Activated CD4-positive, alpha-beta T cell treated with anti-CD3 and anti-CD28 coated beads, Interleukin-2, Interleukin-6, amounts not matched to agents 100 ng/mL and 50 ng/mL, durations not matched to agents 16 hours and 8 hours (primary cell): ENCODE measurements at regions not wholly inside any gene's neighbourhood (a gene's known extent, or its start where the extent isn't known, plus 50 kb on each side); places are given as distances from the start of the nearest gene placed in this dataset.
"Not testable (repeated sequence)": the region's sequence is repeated elsewhere in the genome, so short reads cannot be mapped to it uniquely, and the experiment has no call there.

Source experiments
- DNase-seq: peaks from one replicate; pipeline ENCODE4 v3.0.0-alpha.2; 2020

DNA sequence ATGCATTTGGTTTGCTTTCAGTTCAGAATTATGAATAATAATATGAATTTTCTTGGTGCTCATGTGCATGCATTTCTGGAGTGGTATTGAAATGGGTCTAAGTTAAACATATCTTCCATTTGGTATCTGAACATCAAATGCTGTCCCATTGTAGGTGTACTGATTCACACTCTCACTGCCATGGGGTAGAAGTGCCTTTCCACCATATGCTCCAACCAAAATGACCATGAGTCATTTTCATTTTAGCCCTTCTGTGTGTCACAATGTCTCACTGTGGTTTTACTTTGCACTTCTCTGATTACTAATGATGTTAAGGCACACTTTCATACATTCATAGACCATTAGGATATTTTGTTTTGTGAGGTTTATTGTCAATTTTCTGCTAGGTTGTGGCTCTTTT lies 211.9 kb downstream of the HAO1 start:
- DNase-seq: no peak

DNA sequence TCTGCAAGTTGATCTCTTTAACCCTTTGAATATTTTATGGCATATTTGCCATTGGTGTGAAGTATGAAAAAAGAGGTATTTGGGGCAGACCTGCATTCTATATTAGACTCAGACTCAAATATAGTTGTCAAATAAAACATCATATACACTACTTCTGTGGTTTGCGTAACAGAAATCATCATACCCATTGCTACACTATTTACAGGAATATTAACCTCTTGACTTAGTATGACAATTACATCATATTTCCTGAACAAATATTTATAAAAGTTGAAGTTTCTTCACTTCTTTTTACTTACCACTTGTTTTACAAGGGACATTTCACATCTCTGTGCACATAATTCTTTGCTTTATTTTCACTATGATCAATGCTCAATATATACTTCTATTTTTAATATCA lies 206.0 kb downstream of the HAO1 start:
- no peak for DNase-seq

DNA sequence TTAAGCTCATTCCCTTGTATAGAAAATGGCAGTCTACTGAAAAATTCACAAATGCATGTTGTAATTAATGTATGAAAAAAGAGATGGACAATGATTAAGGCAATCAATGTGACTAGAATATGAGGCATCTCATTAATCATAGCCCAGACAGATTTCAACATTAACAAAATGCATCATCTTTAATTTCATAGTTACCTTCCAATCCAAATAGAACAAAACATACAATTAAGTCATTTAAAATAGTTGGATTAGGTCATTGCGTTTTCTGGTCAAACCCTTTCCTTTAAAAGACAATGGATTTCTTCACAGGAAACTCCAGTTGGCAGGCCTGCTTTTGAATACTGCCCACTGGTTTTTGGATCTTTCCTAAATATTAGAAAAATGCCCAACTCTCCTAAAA lies 203.9 kb downstream of the HAO1 start:
- DNase-seq: no peak

DNA sequence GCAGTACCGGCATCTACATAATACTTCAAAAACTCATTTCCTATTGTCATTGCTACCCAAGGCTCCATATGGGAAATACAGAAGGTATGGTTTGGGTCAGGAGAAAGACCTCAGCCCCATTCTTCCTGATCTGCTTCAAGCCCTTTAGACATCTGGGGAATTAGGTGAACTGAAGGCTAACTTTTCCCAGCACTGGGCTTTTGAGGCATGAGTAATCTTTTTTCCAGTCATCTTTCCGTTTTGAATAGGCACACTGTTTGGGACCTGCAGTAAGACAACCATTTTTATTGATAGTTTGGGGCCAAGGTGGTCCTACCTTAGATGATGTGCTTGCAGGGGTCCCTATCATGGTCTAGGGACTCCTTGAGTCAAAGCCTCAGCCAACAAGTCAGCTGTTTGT lies 198.4 kb downstream of the HAO1 start:
- DNase-seq: no peak

DNA sequence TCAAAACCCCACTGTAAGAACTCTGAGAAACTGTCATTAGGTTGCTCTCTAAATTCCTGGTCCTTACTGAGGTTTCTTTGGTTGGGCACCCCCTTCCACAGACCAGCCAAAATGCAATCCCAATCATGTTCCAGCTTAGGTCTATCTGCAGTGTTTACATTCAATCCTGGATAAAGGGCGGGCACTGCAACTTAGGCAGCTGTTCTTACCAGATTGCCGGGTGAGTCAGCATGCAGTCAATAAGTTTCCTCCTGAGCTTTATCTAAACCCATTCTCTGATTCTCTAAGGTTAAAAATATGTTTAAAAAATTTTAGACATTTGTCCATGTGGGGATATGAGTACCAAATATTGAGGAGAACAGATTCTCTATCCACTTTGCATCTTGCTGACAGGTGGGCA lies 197.8 kb downstream of the HAO1 start:
- no peak for DNase-seq

DNA sequence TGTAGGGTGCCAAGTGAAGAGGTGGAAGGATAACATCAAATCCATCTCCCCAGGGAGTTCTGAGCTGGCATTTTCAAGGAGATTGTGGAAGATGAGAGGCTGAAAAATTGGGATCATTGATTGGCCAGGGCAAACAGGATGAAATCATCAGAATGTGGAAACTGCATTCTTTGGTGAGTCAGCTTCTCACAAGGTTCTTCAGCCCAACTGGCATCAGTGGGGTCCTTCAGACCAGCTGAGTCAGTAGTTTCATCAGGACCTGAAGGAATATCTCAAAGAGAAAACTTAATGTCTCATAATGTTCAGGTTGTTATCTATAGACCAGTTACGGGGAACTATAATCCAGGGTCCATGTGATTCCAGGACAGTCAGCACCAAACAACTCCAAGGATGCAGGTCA lies 195.8 kb downstream of the HAO1 start:
- DNase-seq: no peak

DNA sequence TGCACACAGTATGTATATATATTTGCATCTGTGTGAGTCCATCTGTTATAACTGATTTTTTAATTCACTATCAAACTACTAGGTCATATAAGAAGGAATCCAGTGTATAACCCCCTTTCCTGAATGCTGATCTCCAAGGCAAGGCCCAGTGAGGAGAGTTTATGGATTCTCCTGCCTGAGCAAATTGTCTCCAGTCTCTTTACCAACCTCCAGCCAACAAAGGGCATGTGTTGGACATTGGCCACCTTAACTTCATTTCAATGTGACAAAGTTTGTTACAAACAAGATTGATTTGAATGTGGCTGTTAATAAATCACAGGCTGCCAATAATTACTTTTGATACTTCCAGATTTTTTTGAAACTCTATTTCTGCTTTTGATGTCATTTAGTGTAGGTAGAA lies 191.6 kb downstream of the HAO1 start:
- DNase-seq: no peak

DNA sequence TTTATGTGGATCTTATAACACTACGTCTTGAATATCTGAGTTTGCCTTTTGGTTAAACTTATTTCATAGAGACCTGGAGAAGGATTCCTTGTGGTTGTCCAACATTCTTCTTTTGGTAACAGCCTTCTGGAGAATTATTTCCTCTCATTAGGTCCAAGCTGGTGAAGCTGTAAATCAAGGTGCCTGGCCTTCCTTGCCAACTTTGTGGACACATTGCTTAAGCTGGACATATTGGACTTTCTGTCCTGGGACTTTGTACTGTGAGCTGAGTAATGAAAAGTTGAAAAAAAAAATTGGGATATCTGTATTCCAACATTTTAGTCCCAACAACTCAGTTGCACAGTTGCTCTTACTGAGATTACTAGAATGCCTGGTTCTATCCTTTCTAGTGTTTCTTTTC lies 186.2 kb downstream of the HAO1 start:
- no peak for DNase-seq

DNA sequence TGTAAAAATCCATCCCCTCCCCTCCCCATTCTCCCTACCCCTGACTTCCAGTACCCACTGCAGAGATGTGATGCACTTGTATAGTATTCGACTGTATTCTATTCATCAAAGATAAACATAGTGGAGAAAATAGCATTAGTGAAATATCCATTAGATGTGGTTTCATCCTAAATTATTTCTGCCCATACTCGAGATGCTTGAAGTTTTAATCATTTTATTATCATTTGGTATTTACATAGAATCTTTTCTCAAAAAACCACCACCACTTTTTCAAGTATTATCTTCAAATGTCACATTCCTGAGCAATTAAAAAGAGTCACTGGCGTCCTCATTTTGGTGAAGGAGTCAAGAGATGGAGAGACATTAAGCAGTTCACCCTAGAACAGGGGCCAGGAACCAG lies 181.9 kb downstream of the HAO1 start:
- DNase-seq: no peak

DNA sequence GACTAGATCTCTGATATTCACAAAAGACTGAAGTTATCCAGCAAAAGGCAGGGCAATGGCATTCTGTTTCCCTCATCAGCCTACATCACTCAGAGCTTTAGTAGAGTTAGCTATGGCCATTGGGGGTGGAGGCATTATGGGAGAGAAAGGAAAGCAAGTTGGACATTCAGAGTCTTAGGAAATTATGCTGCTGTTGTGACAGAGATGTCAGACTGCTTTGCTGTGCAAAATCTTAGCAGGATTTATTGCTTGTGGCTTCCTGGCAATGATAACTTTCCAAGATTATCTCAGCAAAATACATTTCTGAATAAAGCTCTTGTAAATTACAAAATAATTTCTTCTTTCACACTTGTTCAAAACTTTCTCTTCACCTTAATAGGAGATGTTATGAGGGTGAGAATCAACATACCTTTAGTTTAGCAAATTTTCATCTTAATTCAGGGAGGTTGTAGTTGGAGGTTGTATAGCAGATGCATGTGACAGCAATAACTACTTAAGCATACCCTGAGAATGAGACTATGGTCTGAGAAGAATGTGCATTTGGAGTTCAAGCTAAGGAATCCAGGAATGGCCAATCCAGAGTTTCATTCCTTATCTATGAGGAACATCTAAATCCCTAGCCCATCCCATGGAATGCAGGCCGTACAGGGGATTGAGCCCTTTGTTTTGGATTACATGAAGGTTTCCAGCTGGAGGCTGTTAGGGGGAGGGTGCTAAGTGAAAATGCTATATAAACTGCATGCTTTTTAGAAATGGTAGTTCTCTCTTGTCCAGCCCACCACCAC lies 179.8 kb downstream of the HAO1 start:
- DNase-seq: no peak

DNA sequence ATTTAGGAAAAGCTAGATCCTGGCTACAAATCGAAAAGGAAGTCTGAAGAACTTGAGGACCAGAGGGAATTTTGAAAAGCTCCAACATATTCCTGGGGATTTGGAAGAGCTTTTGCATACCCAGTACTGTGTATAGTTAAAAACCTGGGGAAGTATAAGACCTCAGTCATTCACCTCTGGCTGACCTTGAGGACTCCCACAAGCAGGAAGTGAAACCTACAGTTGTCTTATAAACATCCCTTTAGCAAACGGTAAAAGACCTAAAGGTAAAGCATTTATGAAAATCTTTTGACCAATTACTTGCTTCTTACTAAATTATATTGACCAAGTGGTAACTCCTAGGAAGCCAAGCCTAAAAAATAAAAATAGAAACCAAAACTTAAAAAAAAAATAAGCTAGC lies 175.0 kb downstream of the HAO1 start:
- DNase-seq: no peak

DNA sequence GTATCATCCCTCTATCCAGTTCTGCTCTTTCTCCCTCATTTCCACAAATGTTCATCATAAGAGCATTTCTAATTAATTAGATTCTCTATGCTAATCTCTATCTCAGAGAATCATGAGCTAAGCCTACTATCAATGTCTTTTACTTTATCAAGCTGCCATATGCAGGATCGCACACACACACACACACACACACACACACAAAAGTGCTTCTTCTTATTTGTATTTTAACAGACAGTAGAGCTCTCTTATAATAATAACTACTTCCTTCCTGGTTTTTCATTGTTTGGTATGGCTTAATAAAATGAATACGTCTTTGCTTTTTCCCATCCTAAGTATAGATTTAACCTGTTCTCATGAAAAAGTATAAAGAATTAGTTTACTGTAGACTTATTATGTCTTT lies 170.2 kb downstream of the HAO1 start:
- DNase-seq: no peak

DNA sequence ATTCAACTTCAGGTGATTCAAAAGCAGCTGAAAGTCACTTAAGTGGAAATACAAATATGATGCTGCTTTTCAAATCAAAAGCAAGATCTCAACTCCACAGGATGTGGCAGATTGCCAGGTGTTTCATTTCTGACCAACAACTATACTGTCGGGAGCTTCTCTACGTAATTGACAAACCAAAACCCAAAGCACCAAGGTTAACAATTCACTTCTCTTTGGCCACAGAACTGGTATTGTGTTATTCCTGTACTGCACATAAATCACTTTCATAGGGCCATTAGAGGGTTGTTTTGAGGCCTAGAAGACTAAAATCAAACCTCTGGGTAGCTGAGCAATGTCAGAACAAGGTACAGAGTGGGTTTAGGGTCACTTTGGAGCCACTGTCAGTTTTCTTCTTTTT lies 169.7 kb downstream of the HAO1 start:
- DNase-seq: peak; percentile 49

DNA sequence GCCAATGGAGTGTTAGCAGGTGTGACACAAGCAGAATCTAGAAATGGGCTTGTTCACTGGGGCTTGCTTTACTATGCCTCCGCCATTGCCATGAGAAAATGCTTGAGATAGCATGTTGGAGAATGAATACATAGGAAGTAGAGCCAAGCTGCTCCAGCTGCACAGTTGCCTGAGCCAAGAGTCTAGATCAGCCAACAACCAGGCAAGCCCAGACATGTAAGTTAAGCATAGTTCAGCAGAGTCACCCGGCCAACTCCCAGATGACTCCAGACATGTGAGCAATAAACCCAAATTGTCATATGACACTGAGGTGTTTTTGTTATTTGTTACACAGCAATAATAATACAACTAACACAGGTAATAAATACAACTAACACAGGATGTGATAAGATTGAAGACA lies 167.9 kb downstream of the HAO1 start:
- no peak for DNase-seq

DNA sequence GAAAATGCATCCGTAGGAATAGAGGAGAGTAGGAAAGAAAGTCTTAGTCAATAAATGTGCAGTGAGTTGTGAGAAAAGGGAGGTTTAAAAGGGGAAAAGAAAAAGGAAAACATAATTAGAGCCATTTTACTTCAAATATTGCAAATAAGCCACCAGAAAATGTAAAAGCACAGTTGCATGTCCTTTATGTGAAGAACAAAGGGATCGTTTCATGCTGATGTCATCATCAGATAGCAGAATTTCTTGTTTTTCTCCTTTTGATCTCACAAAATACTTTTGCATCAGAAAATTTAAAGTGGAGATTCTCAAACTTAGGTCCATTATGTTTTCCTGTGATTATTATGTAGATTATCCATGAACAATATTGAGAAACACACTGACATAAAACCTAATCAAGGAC lies 166.7 kb downstream of the HAO1 start:
- no peak for DNase-seq

DNA sequence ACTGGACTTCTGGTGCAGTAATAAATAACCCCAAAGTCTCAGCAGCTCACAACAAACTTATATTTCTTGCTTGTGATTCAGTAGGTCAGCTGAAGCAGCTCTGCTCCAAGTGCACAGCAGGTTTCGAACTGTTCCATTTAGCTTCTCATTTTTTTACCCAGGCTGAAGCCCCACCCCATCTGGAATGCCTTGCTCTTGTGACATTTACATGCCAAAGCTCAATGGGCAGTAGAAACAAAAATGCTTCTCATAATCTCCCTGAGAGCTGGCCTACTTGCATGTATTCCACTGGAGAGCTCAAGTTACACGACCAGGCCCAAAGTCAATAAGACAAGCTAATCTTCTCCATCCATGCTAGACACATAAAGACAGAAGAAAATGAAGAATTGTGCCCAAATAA lies 165.2 kb downstream of the HAO1 start:
- no peak for DNase-seq

DNA sequence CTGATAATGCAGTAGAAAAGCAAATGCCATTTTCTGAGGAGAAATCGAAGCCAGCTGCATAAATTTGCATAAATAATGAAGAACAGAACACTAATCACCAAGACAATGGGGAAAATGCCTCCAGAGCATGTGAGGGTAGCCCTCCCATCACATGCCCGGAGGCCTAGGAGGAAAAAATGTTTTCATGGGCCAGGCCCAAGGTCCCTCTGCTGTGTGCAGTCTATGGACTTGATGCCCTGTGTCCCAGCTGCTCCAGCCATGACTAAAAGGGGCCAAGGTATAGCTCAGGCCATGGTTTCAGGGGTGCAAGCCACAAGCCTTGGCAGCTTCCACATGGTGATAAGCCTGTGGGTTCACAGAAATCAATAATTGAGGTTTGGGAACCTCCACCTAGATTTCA lies 164.1 kb downstream of the HAO1 start:
- no peak for DNase-seq

DNA sequence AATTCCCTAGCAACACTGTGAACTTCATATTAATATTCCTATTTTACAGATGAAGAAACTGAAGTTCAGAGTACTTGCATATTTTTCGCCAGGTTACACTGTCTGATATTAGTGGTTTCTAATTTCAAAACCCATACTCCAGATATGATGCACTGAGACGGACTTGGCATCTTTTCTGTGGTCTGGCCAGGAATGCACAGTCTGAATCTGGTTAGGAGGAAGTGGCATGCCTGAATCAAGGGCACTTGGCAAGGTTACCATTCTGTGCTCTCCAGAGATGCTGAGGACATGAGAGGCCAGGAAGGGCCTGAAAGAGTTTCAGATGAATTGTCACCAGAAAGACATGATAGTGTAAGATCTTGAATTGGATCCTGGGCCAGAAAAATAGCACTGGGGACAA lies 150.1 kb downstream of the HAO1 start:
- DNase-seq: no peak

DNA sequence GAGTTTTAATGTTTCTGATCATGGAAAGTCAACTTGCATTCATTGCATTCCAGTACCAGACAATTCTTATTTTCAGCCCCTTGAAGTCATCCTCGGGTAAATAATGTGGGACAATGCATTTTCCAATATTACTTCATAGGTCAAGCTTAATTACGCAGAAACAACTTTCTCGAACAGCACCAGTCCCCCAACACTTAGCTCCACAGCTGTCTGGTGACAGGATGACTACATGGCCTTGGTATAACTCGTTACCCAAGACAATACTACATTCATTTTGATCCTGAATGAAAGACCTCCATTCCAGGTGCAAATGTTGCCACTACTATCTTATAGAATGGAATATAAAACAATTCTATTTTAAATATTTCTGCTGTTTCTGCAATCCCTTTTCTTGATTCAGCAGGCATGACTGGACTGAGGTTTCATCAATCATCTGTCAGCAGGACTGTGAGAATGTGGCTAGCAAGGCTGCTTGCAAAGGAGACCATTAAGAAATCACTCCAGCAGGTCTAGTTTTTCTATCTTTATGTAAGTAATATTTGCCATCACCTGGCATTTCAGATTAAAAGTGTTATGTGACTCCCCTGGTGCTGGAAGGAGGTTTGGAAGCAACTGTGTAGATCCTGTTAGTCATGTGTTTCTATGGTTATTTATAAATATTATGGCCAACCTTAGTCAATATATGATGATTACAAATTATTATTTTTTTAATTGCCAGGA lies 147.9 kb downstream of the HAO1 start:
- DNase-seq: no peak

DNA sequence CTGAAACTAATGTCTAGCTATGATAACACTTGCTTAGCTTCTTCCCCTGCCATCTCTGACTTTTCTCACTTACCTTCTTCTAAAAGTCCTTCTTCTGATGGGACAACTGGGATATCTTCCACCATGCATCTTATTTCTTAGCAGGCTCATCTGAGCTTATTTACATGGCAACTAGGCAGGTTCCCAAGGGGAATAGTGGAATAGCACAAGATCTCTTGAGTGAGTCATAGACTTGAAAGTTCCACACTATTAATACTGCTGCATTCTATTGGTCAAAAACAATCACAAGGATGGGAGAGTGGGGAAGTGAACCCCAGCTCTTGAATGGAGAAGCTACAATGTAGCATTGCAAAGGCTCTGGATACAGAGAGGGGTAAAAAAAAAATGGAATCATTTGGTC lies 142.1 kb downstream of the HAO1 start:
- no peak for DNase-seq

DNA sequence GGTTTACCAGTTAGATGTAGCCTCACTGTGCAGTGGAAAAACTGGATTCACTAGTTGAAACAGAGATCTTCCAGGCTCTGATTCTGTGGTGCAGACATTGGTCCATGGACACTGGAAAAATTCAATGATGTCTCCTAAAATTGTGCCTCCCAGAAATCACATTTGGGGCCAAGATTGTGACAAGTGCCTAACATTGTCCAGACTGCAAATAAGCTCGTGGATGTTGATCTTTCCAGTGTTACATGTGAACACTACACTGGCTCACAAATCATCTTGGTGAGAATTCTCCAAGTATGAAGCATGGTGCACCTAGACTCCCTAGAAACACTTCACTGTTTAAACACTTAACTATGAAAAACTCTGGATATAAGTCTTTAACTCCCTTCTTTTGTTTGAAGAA lies 140.4 kb downstream of the HAO1 start:
- DNase-seq: no peak

DNA sequence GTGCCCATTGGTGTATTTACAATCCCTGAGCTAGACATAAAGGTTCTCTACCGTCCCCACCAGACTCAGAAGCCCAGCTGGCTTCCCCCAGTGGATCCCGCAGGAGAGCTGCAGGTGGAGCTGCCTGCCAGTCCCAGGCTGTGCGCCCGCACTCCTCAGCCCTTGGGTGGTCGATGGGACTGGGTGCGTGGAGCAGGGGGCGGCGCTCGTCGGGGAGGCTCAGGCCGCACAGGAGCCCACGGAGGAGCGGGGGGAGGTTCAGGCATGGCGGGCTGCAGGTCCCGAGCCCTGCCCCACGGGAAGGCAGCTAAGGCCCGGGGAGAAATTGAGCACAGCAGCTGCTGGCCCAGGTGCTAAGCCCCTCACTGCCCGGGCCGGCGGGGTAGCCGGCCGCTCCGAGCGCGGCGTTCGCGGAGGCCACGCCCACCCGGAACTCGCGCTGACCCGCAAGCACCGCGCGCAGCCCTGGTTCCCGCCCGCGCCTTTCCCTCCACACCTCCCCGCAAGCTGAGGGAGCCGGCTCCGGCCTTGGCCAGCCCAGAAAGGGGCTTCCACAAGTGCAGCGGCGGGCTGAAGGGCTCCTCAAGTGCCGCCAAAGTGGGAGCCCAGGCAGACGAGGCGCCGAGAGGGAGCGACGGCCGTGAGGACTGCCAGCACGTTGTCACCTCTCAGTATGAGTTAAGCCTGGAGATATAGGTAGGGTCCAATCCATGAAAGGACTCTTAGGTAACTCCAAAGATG lies 136.7 kb downstream of the HAO1 start:
- not testable (repeated sequence) for DNase-seq

DNA sequence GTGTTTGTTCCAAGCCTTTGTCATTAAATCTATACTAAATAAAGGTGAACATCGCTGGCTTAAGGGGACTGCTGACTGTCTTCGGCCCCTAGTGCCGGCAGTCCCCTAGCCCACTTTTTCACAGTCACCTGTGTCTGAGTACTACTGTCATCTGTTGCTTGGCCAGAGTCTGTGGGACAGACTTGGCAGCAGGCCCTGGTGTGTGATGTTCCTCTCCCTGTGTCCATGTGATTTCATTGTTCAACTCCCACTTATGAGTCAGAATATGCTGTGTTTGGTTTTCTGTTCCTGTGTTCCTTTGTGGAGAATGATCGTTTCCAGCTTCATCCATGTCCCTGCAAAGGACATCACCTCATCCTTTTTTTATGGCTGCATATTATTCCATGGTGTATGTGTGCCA lies 133.4 kb downstream of the HAO1 start:
- no peak for DNase-seq

DNA sequence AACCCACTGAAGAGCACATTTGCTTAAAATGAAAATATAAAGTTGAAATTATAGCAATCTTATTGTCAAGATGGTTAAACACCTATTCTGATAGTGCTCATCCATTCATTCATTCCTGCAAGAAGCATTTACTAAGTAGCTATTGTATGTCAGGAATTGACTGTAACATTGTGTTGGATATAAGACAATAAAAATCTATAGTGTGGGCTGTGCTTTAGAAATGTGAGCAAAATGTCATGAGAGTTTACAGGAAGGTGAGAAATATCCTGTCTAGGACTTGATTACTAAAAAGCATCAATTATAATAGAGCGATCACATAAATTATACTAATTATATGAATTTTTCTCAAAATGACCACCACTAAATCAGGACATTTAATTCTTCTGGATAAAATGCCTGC lies 123.0 kb downstream of the HAO1 start:
- DNase-seq: no peak
